ENCODE measurements at regions not wholly inside any gene's neighbourhood (a gene's known extent, or its start where the extent isn't known, plus 50 kb on each side); places are given as distances from the start of the nearest gene placed in this dataset.

DNA sequence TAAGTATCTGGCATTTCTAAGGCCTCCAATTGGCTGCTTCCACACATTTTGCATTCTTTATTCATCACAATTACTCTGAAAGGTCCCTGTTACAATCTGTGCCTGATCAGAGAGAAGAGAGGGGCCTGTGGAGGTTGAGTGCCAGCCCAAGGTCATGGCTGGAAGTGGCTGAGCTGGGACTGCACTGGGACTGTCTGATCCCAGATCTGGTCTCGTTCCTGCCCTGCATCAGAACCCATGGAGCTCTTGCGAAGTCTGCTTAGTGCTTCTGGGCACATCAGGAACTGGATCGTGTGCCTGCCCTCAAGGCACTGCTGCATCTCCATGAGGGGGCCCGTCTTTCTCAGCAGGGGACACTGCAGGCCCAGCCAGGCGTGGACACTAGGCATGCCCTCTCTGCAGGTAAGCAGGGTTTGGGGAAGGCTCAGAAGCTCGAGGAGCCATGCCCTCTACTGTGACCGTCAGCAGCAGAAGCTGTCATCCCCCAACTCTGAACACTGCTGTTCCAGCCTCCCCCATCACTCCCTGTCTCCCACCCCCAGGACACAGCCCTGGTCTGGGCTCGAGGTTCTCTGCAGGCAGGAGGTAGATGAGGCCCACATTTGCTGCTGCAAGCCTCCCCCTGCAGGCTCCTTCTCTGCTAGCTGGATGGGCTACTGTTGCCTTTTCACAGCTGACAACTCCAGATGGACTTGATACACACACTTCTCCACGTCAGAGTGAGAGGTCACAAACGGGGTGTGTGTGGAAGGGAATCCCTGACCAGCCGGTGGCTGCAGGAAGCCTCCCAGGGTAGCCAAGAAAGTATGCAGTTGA is 96.5 kb upstream of the PRR23E start:
- peaks cover 19% of the 10 kb centered on the region for H3K27me3 Mint-ChIP-seq
- H3K4me3 Mint-ChIP-seq = no peak overlapping the region
- peaks cover 0 to 5% (median 0%) of the 10 kb centered on the region in 3 donors for H3K9me3 ChIP-seq (ENCODE audit: control extremely low read depth in 1 of 3, control insufficient read depth in 2 of 3, insufficient read depth in 1 of 3, low read length in 2 of 3)
- ATAC-seq (ENCODE audit: low read depth) (no peak), DNase-seq (no peak)
- no peak overlapping the region for H2AFZ ChIP-seq (ENCODE audit: insufficient read depth, low read depth, low read length, poor library complexity, severe bottlenecking)
- H3K36me3 ChIP-seq (replicated peaks in 1 of 2; ENCODE audit: control extremely low read depth in 1 of 2, control insufficient read depth in 1 of 2, extremely low read depth in 1 of 2, insufficient read depth in 2 of 2, low read length in 1 of 2) = no peaks in the 10 kb centered on the region
- intact Hi-C loops (cut with micrococcal nuclease) = no loop called here
- H4K20me1 ChIP-seq (ENCODE audit: control insufficient read depth, insufficient read depth, low read length, poor library complexity, severe bottlenecking) = no peaks in the 10 kb centered on the region
- ChIA-PET POLR2A (no interaction called here), CTCF (no interaction called here)
- H3K27ac Mint-ChIP-seq = no peak overlapping the region
- H3K9ac ChIP-seq (ENCODE audit: low read length) = no peak overlapping the region
- no peaks in the 10 kb centered on the region for H3K79me2 ChIP-seq (ENCODE audit: control insufficient read depth, insufficient read depth, low read length)
- H3K4me1 Mint-ChIP-seq = no peaks in the 10 kb centered on the region
- no peak for TF ChIP-seq EZH2 (IDR thresholded peaks at IDR 0.05; ENCODE audit: borderline replicate concordance, insufficient read depth, low read depth, low read length, poor library complexity, severe bottlenecking)
- TF ChIP-seq CTCF (IDR thresholded peaks at IDR 0.05) = no peak
- WGBS (ENCODE audit: insufficient coverage) = 71% methylated on average over 10 of the region's 11 CpGs
- H3K4me3 ChIP-seq (ENCODE audit: control extremely low read depth in 1 of 5, extremely low read depth in 1 of 5, insufficient read depth in 1 of 5, low read depth in 2 of 5, low read length in 4 of 5) = no peak overlapping the region
- H3K27ac ChIP-seq (ENCODE audit: low read length in 2 of 2) = no peak overlapping the region
- H3K27me3 ChIP-seq (replicated peaks in 1 of 4; ENCODE audit: control extremely low read depth in 1 of 4, control insufficient read depth in 3 of 4, insufficient read depth in 4 of 4, low read length in 3 of 4) = peaks cover 0 to 6% (median 0%) of the 10 kb centered on the region in 4 experiments
- no peaks in the 10 kb centered on the region for H3K9me3 Mint-ChIP-seq (ENCODE audit: insufficient read depth)
- no peak overlapping the region for H3K4me2 ChIP-seq (replicated peaks; ENCODE audit: low read depth, low read length, poor library complexity, severe bottlenecking)
- H3K4me1 ChIP-seq (ENCODE audit: control insufficient read depth in 2 of 2, insufficient read depth in 2 of 2, low read length in 2 of 2) = no peaks in the 10 kb centered on the region

DNA sequence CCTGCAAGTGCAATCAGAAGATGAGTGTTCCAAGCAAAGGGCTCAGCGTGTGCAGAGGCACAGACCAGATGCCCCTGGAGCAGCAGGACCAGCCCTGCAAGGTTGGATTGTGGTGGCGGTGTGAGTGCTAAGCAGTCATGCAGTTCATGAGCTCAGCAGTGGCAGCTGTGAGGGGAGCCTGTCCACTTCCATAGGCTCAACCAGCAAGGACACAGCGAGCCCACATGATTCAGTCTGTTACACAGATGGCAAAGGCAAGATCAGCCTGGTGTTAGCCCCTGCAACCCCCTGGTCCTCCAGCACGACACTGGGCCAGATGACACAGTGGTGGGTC is 95.9 kb upstream of the PRR23E start:
- H3K4me2 ChIP-seq (replicated peaks; ENCODE audit: low read depth, low read length, poor library complexity, severe bottlenecking) = no peak overlapping the region
- H3K27me3 ChIP-seq (replicated peaks in 1 of 4; ENCODE audit: control extremely low read depth in 1 of 4, control insufficient read depth in 3 of 4, insufficient read depth in 4 of 4, low read length in 3 of 4) = peaks cover 0 to 3% (median 0%) of the 10 kb centered on the region in 4 experiments
- no peaks in the 10 kb centered on the region for H3K9me3 Mint-ChIP-seq (ENCODE audit: insufficient read depth)
- no peak overlapping the region for H3K9ac ChIP-seq (ENCODE audit: low read length)
- H3K27ac ChIP-seq (ENCODE audit: low read length in 2 of 2) = no peak overlapping the region
- no peak overlapping the region for H3K4me3 Mint-ChIP-seq
- no peak overlapping the region for H2AFZ ChIP-seq (ENCODE audit: insufficient read depth, low read depth, low read length, poor library complexity, severe bottlenecking)
- ATAC-seq (ENCODE audit: low read depth) (no peak), DNase-seq (no peak)
- intact Hi-C loops (cut with micrococcal nuclease) = no loop called here
- ChIA-PET POLR2A (no interaction called here), CTCF (no interaction called here)
- H3K4me1 ChIP-seq (ENCODE audit: control insufficient read depth in 2 of 2, insufficient read depth in 2 of 2, low read length in 2 of 2) = no peaks in the 10 kb centered on the region
- WGBS (ENCODE audit: insufficient coverage) = 91% methylated on average over 4 of the region's 4 CpGs
- H3K27me3 Mint-ChIP-seq = peaks cover 14% of the 10 kb centered on the region
- H3K9me3 ChIP-seq (ENCODE audit: control extremely low read depth in 1 of 3, control insufficient read depth in 2 of 3, insufficient read depth in 1 of 3, low read length in 2 of 3) = peaks cover 0 to 5% (median 0%) of the 10 kb centered on the region in 3 donors
- no peak overlapping the region for H3K4me3 ChIP-seq (ENCODE audit: control extremely low read depth in 1 of 5, extremely low read depth in 1 of 5, insufficient read depth in 1 of 5, low read depth in 2 of 5, low read length in 4 of 5)
- no peaks in the 10 kb centered on the region for H3K36me3 ChIP-seq (replicated peaks in 1 of 2; ENCODE audit: control extremely low read depth in 1 of 2, control insufficient read depth in 1 of 2, extremely low read depth in 1 of 2, insufficient read depth in 2 of 2, low read length in 1 of 2)
- no peaks in the 10 kb centered on the region for H3K4me1 Mint-ChIP-seq
- TF ChIP-seq EZH2 (IDR thresholded peaks at IDR 0.05; ENCODE audit: borderline replicate concordance, insufficient read depth, low read depth, low read length, poor library complexity, severe bottlenecking) (no peak), CTCF (IDR thresholded peaks at IDR 0.05) (no peak)
- H3K27ac Mint-ChIP-seq = no peak overlapping the region
- no peaks in the 10 kb centered on the region for H4K20me1 ChIP-seq (ENCODE audit: control insufficient read depth, insufficient read depth, low read length, poor library complexity, severe bottlenecking)
- H3K79me2 ChIP-seq (ENCODE audit: control insufficient read depth, insufficient read depth, low read length) = no peaks in the 10 kb centered on the region
